AG04450 (cell line): ENCODE measurements at regions not wholly inside any gene's neighbourhood (a gene's known extent, or its start where the extent isn't known, plus 50 kb on each side); places are given as distances from the start of the nearest gene placed in this dataset.

Experiments
- CTCF ChIA-PET: fragments of 300-600, 350-600 bp; formaldehyde crosslinking; extraction: SDS; loops from one replicate; lab custom pipeline; 2022; ENCODE audit warnings: antibody characterized with exemption, inconsistent platforms; lab: Charles Lee
- POLR2A ChIA-PET: fragments of 350-600 bp; formaldehyde crosslinking; extraction: SDS; loops from one replicate; lab custom pipeline; 2021; ENCODE audit warnings: antibody characterized with exemption, inconsistent platforms; lab: Yijun Ruan, JAX
- DNase-seq: peaks from one replicate; pipeline ENCODE4 v3.0.0-alpha.2; 2011; ENCODE audit warnings: low read depth, low spot score
- H3K27ac ChIP-seq: one replicate; pipeline ENCODE4 v1.5.1; 2012; ENCODE audit warnings: low read depth, low read length, control low read depth
- H3K27me3 ChIP-seq: one replicate; pipeline ENCODE4 v1.6.0; 2012; ENCODE audit warnings: low read length; ENCODE audit not compliant: control insufficient read depth, insufficient read depth
- H3K4me3 ChIP-seq: 2 replicates; pipeline ENCODE4 v1.5.1; 2011; ENCODE audit warnings: mild to moderate bottlenecking, low read depth, low read length, control low read depth
- H3K9me3 ChIP-seq: 2 replicates; pipeline ENCODE4 v1.5.1; 2012; ENCODE audit warnings: low read length; ENCODE audit not compliant: control insufficient read depth, insufficient read depth
- TF ChIP-seq, protein P1 (sequence below): IDR thresholded peaks from 2 replicates; pipeline ENCODE4 v1.5.1; 2011; ENCODE audit warnings: low read depth, low read length, control low read depth, inconsistent platforms

DNA sequence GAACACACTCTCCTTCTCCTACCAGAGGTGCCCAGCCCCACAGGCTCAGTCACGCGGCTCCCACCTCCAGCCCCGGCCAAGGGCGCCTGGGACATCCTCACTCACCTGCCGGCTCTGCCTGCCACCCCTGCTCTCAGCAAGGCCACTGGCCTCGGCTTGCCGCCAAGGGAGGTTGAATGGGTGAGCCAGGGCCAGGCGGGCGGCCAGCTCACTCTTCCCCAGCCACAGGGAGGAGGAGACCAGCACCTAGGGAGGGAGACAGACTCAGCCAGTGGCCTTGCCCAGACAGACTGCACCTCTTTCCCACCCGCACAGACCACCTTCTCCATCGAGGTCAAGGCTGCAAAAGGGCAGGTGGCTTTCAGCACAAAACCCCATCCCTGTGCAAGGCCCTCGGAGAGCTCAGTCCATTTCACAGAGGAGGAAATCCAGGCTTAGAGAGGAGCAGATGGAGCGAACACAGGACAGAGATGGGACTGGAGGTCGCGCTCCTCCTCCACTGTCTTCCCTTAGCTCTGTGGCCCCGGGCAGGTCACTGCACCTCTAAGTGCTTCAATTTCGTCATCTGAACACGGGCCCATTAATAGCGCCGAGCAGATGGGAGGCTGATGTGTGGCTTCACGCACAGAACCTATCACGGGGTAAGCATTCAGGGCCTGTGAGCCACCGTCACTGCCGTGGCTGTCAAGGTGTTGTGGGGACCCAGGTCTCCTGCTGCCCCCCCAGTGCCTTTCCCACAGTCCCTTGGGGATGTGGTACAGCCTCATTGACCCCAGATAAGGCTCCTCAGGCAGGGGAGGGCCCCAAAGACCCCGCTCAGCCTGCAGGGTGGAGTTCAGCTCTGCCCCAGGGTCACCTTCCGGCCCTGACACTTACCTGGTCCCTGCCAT lies 56.1 kb downstream of the RMI2 start:
- CTCF ChIA-PET, result interaction anchor here (1.0 to 1.3 kb wide), 5 partner anchors 14 to 437 kb away, joined by 3 to 4 read pairs (median 3); no protein-coding TSS in a partner anchor
- no peak for DNase-seq
- Histone ChIP-seq H3K4me3 (no peak overlapping the region), H3K27ac (no peak overlapping the region), H3K27me3 (no peaks in the 10 kb centered on the region), H3K9me3 (no peaks in the 10 kb centered on the region; the same call in 1 of the 2 replicates)
- TF ChIP-seq, protein P1, sequence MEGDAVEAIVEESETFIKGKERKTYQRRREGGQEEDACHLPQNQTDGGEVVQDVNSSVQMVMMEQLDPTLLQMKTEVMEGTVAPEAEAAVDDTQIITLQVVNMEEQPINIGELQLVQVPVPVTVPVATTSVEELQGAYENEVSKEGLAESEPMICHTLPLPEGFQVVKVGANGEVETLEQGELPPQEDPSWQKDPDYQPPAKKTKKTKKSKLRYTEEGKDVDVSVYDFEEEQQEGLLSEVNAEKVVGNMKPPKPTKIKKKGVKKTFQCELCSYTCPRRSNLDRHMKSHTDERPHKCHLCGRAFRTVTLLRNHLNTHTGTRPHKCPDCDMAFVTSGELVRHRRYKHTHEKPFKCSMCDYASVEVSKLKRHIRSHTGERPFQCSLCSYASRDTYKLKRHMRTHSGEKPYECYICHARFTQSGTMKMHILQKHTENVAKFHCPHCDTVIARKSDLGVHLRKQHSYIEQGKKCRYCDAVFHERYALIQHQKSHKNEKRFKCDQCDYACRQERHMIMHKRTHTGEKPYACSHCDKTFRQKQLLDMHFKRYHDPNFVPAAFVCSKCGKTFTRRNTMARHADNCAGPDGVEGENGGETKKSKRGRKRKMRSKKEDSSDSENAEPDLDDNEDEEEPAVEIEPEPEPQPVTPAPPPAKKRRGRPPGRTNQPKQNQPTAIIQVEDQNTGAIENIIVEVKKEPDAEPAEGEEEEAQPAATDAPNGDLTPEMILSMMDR, result no peak
- POLR2A ChIA-PET, result no interaction called here

DNA sequence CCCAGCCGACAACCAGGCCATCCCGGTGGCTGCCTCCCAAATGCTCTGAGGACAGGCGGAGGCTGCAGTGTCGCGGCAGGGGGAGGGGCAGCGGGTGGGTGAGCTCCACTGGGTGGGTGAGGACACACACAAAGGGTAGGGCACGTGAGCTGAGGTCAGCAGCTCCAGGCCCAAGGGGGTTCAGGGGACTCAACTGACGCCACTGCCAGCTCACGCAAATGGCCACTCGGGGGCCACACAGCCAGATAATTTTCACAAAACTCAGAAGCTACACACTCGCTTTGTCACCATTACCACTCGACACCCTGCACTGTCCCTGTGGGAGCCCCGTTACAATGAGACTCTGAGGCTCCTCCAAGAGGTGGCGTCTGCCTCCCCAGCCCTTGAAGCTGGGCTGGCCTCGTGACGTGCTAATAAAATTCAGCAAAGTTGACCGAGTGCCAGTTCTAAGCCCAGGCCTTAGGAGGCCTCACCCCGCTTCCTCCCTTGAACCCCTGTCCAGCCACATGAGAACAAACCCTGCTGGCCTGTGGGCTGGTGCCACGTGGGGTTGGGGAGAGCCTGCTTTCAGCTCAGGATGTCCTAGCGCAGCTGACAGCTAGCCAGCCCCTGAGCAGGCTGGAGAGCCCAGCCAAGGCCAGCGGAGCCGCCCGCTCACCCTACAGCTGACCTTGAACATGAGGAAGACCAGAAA lies 56.9 kb downstream of the RMI2 start:
- Histone ChIP-seq H3K27me3 (no peaks in the 10 kb centered on the region), H3K9me3 (no peaks in the 10 kb centered on the region; the same call in 1 of the 2 replicates), H3K4me3 (no peak overlapping the region), H3K27ac (no peak overlapping the region)
- DNase-seq, result no peak
- TF ChIP-seq, protein P1, result no peak
- ChIA-PET CTCF (interaction anchor here (0.5 to 1.3 kb wide), 5 partner anchors 15 to 438 kb away, joined by 3 to 6 read pairs (median 3); no protein-coding TSS in a partner anchor), POLR2A (no interaction called here)

DNA sequence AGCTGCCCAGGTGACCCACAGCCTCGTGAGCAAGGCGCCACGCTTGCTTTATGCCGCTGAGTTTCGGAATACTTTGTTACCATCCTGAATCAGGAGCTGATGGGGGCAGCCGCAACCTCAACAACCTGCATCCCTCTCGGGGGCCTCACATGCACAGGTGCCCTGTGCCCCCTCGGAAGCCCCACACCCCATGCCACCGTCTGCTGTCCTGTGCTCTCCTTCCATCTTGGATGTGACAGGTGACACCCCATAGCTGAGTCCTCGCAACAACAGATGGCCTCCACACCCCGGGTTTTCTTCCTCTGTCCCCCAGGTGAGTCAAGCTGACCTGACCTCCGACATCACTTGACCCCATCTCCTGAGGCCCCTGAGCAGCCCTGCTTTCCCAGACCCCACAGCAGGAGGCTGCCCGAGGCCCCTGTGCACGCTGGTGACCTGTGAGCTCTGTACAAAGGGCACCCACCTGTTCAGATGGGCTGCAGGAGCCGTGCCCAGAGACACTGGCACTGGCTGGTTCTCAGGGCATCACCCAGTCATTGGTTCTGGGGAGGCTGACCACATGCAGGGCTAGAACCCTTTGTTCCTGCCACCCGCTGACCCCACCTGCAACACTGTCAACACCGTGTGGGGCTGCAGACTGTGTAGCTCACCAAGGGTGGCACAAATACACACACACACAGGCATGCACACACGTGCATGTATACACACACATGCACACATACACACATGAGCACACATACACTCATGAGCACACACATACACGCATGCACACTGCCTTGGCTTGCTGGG lies 57.7 kb downstream of the RMI2 start:
- no peaks in the 10 kb centered on the region; the same call in 1 of the 2 replicates for H3K9me3 ChIP-seq
- no peak overlapping the region for H3K27ac ChIP-seq
- no peak for DNase-seq
- H3K4me3 ChIP-seq, result no peak overlapping the region
- TF ChIP-seq, protein P1, result no peak
- H3K27me3 ChIP-seq, result no peaks in the 10 kb centered on the region
- ChIA-PET POLR2A (no interaction called here), CTCF (interaction anchor here (1.1 to 5.4 kb wide), 2 partner anchors 16 to 439 kb away, joined by 3 to 20 read pairs; no protein-coding TSS in a partner anchor)

DNA sequence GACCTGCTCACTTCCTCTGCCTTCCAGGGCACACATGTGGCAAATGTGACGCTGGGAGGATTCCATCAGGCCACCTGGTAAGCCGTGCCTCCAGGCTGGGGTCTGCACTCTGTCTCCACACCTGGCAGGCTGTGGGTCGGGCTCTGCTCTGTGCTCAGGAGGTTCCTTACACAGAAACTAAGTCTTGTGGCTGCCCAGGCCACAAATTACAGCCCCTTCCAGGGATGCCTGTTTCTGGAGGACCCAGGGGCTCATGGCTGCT lies 58.2 kb downstream of the RMI2 start:
- Histone ChIP-seq H3K27me3 (no peaks in the 10 kb centered on the region), H3K9me3 (no peaks in the 10 kb centered on the region; the same call in 1 of the 2 replicates), H3K27ac (no peak overlapping the region), H3K4me3 (no peak overlapping the region)
- no peak for DNase-seq
- CTCF ChIA-PET, result interaction anchor here (0.6 to 5.4 kb wide), 2 partner anchors 440 to 1216 kb away, joined by 8 to 20 read pairs; no protein-coding TSS in a partner anchor
- TF ChIP-seq, protein P1, result no peak
- POLR2A ChIA-PET, result no interaction called here
